ENCODE measurements at regions not wholly inside any gene's neighbourhood (a gene's known extent, or its start where the extent isn't known, plus 50 kb on each side); places are given as distances from the start of the nearest gene placed in this dataset.
A peak's percentile ranks its signal among the peaks of the same experiment; 100 is the strongest.

- no peak for DNase-seq
These were observed 1480.9 kb upstream of the SLC39A10 start for GRCh38 chr2:194176134-194176533.

GRCh38 chr2:194166818-194167217 is 1490.2 kb upstream of the SLC39A10 start:
- peak; percentile 27 for DNase-seq

- DNase-seq, result no peak
These were observed 1501.6 kb upstream of the SLC39A10 start for GRCh38 chr2:194155431-194155830.

DNA sequence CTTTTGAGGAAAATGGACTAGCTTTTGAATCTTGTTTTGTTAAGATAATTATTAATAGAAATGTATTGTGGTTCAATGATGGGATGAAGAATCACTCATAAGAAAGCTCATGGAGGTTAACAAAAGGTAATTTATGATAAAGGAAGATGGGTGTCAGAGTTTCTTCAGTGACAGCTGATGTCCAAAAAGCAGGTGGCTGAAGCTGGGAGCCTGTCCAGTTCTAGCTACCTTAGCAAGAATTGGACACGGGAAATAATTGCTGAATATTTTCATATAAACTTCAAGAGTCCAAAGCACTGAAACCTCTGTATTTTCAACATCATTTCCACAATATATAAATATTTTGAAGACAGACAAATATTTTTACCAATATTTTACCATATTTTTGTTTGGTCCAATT is 1505.8 kb upstream of the SLC39A10 start:
- no peak for DNase-seq

DNA sequence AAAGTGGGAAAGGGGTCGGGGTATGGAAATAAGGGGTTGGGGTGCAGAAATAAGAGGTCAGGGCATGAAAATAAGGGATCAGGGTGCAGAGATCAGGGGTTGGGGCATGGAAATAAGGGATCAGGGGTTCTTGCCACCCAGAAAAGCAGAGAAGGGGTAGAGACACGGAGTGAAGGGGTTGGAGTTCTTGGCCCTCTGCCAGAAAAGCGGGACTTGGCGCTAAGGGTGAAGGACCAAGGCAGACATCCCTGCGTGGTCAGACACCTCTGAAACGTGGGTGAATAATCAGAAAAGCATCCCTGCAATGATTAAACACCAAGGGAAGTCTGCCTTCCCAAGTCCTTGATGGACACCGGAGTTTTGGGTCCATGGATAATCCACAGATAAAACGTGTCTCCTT is 1521.6 kb upstream of the SLC39A10 start:
- DNase-seq, result no peak

GRCh38 chr2:194128810-194129209 is 1528.2 kb upstream of the SLC39A10 start:
- no peak for DNase-seq

DNA sequence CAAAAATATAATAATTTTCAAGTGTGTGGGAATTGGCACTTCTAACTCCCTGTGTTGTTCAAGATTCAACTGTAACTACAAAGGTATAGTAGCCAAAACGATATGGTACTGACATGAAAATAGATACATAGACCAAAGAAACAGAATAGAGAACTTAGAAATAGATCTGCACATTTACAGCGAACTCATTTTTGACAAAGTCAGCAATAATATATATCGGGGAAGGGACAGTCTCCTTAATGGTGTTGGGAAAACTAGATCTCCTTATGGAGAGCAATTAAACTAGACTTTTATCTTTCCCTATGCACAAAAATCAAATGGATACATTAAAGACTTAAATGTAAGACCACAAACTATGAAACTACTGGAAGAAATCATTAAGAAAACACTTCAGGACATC is 1530.6 kb upstream of the SLC39A10 start:
- DNase-seq, result no peak

DNA sequence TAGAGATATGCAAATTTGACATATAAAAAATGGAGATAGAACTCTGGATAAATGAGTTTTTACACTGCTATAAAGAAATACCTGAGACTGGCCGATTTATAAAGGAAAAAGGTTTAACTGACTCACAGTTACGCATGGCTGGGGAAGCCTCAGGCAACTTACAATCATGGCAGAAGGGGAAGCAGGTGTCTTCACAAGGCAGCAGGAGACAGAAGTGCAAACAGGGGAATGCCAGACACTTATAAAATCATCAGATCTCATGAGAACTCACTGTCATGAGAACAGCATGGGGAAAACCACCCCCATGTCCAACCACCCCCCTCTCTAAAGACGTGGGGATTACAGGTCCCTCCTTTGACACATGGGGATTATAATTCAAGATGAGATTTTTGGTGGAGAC is 1540.2 kb upstream of the SLC39A10 start:
- DNase-seq, result no peak

- DNase-seq, result no peak
These were observed 1551.7 kb upstream of the SLC39A10 start for GRCh38 chr2:194105358-194105757.

- DNase-seq, result no peak
These were observed 1552.3 kb upstream of the SLC39A10 start for GRCh38 chr2:194104687-194105086.

- DNase-seq, result peak; percentile 41
These were observed 1552.9 kb upstream of the SLC39A10 start for GRCh38 chr2:194103941-194104659.

DNA sequence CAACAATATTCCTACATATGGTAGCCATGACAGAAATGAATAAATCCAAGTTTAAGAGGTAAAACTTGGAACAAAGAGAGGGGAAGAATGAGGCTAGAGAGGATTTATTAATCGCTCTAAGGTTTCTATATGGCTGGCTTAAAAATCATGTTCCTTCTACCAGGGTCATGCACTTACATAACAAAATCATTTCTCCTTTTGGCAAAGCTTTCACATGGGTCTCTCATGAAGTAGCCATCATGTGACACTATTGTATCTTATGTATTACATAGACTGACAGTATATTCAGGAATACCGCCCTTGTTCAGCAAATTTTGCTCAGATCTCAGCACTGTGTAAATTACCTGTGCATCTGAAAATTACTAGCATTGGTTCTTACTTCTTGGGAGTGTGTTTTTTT is 1554.5 kb upstream of the SLC39A10 start:
- DNase-seq, result no peak

DNA sequence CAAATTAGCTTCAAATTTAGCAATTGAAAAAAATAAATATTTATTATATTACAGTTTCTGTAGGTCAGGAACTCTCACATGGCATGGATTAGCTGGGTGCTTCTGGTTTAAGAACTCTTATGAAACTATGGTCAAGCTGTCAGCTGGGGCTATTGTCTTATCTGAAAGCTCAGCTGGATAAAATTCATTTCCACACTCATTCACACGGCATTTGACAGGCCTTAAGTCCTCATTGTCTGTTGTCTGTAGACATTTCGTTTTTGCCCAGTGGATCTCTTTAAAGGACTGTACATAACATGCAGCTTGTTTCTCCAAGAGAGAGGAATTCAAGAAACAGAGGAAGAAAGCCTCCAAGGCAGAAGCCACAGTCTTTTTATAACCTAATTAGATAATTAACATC is 1556.8 kb upstream of the SLC39A10 start:
- DNase-seq, result no peak

- DNase-seq, result no peak
These were observed 1560.6 kb upstream of the SLC39A10 start for GRCh38 chr2:194096402-194096801.

DNA sequence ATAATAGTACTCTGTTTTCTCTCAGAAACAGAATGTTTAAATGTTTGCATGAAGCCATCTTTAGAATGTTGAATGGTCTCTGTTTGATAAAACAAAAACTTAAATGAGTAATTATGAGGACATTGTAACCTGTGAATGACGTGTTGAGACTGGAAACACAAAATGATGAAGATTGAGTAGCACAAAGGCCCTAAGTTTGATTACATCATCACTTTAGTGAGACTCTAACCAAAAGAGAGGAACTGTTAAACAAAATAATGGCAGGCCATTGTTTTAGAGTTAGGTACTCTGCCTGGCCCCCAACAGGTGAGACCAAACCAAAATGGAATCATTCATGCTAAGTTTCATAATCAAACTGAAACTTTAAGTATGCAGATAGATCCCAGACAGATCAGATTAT is 1561.7 kb upstream of the SLC39A10 start:
- DNase-seq, result no peak

DNA sequence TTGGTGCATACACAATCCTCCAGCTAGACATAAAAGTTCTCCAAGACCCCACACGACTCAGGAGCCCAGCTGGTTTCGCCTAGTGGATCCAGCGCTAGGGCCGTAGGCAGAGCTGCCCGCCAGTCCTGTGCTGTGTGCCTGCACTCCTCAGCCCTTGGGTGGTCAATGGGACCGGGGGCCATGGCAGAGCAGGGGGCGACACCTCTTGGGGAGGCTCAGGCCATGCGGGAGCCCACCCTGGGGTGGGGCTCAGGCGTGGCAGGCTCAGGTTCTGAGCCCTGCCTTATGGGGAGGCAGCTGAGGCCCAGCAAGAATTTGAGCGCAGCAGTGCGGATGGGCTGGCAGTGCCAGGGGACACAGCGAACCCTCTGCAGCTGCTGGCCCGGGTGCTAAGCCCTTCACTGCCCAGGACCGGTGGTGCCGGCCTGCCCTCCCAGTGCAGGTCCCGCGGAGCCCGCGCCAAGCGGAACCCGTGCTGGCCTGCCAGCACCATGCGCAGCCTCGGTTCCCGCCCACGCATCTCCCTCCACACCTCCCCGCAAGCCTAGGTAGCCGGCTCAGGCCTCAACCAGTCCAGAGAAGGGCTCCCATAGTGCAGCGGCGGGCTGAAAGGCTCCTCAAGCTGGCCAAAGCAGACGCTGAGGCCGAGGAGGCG is 1566.6 kb upstream of the SLC39A10 start:
- no peak for DNase-seq

- DNase-seq, result peak; percentile 14
These were observed 1569.7 kb upstream of the SLC39A10 start for GRCh38 chr2:194087089-194087958.

- DNase-seq, result no peak
These were observed 1570.9 kb upstream of the SLC39A10 start for GRCh38 chr2:194086129-194086528.

DNA sequence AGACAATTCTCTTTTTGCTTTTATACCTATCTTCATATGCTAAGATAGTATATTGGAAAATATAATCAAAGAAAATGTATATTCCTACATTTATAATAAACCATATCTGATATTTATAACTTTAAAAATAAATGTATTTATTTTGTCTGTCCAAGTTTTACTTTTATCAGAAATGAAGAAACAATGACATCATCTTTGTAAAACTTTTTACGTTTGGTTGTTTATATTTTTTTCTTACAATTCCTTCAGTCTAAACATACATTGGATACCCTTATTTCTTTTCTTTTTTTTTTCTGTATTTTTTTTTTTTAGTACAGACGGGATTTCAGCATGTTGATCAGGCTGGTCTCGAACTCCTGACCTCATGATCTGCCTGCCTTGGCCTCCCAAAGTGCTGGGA is 1577.0 kb upstream of the SLC39A10 start:
- DNase-seq, result no peak

DNA sequence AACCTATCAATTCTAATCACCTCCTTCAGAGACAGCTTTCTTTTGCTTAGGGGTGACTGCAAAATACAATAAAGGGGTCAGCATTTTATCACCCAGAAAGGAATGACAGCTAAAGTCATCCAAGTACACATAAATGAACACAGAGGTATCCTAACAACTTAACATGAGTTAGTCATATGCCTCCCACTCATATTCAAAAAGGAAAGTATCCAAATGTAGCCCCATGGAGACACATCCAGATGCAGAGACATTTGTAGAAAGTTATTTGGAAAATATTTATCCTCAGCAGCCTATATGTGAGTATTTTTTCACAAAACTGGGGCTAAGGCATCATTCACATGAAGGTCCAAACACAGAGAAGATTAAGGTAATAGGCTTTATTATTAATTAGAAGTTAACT is 1579.7 kb upstream of the SLC39A10 start:
- no peak for DNase-seq

- no peak for DNase-seq
These were observed 1594.6 kb upstream of the SLC39A10 start for GRCh38 chr2:194062401-194062800.

GRCh38 chr2:194060269-194060668 is 1596.8 kb upstream of the SLC39A10 start:
- DNase-seq, result no peak

DNA sequence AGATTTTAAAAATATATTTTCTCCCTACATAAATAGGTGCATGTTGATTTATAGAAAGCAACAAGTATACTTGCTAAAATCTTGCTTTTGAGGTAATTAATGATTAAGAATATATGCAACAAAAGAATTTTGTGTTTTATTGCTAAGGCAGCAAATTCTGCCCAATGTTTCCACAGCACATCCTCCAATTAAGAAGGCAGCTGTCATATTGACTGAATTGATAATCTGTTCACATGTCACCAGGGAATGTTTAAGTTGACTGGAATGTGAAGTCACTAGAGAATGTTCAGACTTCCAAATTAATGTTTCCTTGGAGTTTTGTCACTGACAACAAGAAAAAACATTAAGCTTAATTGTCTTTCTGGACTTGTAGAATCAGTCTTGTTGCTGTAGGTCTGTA is 1602.7 kb upstream of the SLC39A10 start:
- peak; percentile 16 for DNase-seq

DNA sequence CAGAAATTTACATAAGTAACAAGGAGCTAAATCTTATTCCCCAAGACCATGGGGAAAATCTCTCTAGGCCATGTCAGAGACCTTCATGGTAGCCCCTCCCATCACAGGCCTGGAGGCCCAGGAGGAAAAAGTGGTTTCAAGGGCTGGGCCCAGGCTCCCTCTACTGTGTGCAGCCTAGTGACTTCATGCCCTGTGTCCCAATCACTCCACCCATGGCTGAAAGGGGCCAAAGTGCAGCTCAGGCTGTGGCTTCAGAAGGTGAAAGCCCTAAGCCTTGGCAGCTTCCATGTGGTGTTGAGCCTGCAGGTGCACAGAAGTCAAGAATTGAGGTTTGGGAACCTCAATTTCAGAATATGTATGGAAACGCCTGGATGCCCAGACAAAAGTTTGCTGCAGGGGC is 1612.7 kb upstream of the SLC39A10 start:
- DNase-seq, result no peak
